Stomach smooth muscle (tissue), 2 donors: ENCODE measurements at regions not wholly inside any gene's neighbourhood (a gene's known extent, or its start where the extent isn't known, plus 50 kb on each side); places are given as distances from the start of the nearest gene placed in this dataset.
"Not testable (repeated sequence)": the region's sequence is repeated elsewhere in the genome, so short reads cannot be mapped to it uniquely, and the experiment has no call there.

ENCODE experiments used
- H3K27ac ChIP-seq: one replicate; pipeline ENCODE4 v1.7.0; 2013; ENCODE audit warnings: mild to moderate bottlenecking, low read length, inconsistent platforms
- H3K27me3 ChIP-seq, 2 donors: one replicate each; pipeline ENCODE4 v1.7.0; 2013; ENCODE audit warnings: low read length in 2 of 2; ENCODE audit not compliant: insufficient read depth in 2 of 2, control insufficient read depth in 1 of 2
- H3K36me3 ChIP-seq, 2 donors: one replicate each; pipeline ENCODE4 v1.7.0; 2013; ENCODE audit warnings: low read length in 2 of 2; ENCODE audit not compliant: control insufficient read depth in 2 of 2, insufficient read depth in 2 of 2
- H3K4me1 ChIP-seq: one replicate; pipeline ENCODE4 v1.7.0; 2013; ENCODE audit warnings: low read length; ENCODE audit not compliant: control insufficient read depth, insufficient read depth
- H3K4me3 ChIP-seq, 2 donors: one replicate each; pipeline ENCODE4 v1.7.0; 2013; ENCODE audit warnings: low read length in 2 of 2
- H3K9ac ChIP-seq, 2 donors: one replicate each; pipeline ENCODE4 v1.7.0; 2013; ENCODE audit warnings: low read length in 2 of 2, mild to moderate bottlenecking in 1 of 2
- H3K9me3 ChIP-seq, 2 donors: one replicate each; pipeline ENCODE4 v1.7.0; 2013; ENCODE audit warnings: low read length in 2 of 2; ENCODE audit not compliant: control insufficient read depth in 2 of 2
- donor health status: healthy.
- donor health status: Pancreatic carcinoma.

- Histone ChIP-seq H3K9ac (no peak overlapping the region), H3K27me3 (no peaks in the 10 kb centered on the region), H3K36me3 (no peaks in the 10 kb centered on the region), H3K4me1 (no peaks in the 10 kb centered on the region), H3K4me3 (no peak overlapping the region), H3K9me3 (no peaks in the 10 kb centered on the region), H3K27ac (no peak overlapping the region)
These were observed 132.4 kb upstream of the LPP start for GRCh38 chr3:188021502-188022040.

DNA sequence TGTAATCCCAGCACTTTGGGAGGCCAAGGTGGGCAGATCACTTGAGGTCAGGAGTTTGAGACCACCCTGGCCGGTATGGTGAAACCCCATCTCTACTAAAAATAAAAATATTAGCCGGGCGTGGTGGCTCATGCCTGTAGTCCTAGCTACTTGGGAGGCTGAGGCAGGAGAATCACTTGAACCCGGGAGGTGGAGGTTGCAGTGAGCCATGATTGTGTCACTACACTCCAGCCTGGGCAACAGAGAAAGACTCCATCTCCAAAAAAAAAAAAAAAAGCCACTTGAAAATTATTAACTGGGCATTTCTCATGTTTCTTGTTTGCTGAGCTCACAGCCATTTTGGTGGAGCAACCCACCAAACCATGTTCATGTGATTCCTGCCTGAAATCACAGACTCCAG is 131.1 kb upstream of the LPP start:
- H3K9ac ChIP-seq, H3K27ac ChIP-seq, H3K4me1 ChIP-seq, H3K4me3 ChIP-seq, H3K27me3 ChIP-seq, H3K36me3 ChIP-seq, H3K9me3 ChIP-seq: not testable (repeated sequence)

GRCh38 chr3:188025555-188025954 is 128.4 kb upstream of the LPP start:
- Histone ChIP-seq H3K27ac (no peak overlapping the region), H3K9ac (no peak overlapping the region), H3K36me3 (no peaks in the 10 kb centered on the region), H3K27me3 (no peaks in the 10 kb centered on the region), H3K4me1 (no peaks in the 10 kb centered on the region), H3K9me3 (no peaks in the 10 kb centered on the region), H3K4me3 (no peak overlapping the region)

DNA sequence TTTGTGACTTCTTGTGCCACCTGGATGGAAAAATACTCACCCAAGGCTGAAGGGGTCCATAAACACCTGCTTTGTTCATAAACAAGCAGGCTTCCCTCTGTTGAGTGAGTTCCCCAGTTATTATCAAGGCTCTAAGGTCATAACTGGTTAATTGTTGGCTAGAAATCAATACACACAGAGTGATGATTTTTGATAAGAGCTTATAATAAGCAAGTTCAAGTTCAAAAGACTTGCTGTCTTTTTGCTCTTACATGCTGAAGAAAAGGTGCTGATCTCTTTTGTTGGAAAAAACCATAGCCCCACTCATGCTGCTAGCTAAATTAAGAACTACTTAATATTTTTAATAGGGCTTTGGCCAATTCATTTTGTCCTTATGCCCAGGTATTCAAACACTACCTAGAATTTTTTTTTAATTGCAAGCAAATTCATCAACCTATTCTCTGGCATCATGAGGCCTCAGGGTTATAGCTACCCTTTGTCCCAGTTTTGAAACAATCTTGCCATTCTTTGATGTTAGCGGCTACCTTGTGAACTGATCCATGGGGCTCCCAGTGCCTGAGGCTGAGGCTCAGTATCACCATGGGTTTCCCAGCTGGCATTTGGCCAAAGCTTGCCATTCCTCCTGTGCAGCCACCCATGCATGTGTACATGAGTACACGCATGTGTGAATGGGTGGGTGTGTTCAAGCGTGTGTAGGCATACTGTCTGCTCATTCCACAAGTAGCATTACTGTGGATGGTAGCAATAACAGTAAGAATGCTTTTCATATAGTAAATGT is 127.6 kb upstream of the LPP start:
- no peaks in the 10 kb centered on the region for H3K36me3 ChIP-seq
- H3K27ac ChIP-seq = no peak overlapping the region

GRCh38 chr3:188031121-188031520 is 122.8 kb upstream of the LPP start:
- Histone ChIP-seq H3K36me3 (no peaks in the 10 kb centered on the region), H3K4me1 (no peaks in the 10 kb centered on the region), H3K27ac (no peak overlapping the region), H3K27me3 (no peaks in the 10 kb centered on the region), H3K9ac (no peak overlapping the region), H3K9me3 (no peaks in the 10 kb centered on the region), H3K4me3 (no peak overlapping the region)

More for the DNA sequence above, 127.6 kb upstream of the LPP start:
- Histone ChIP-seq H3K4me1 (no peaks in the 10 kb centered on the region), H3K4me3 (no peak overlapping the region), H3K9ac (no peak overlapping the region), H3K27me3 (no peaks in the 10 kb centered on the region), H3K9me3 (no peaks in the 10 kb centered on the region)

- H3K27ac ChIP-seq = no peak overlapping the region
- no peak overlapping the region for H3K4me3 ChIP-seq
- H3K27me3 ChIP-seq = no peaks in the 10 kb centered on the region
- H3K4me1 ChIP-seq = peaks cover 4% of the 10 kb centered on the region
- H3K36me3 ChIP-seq = no peaks in the 10 kb centered on the region
- H3K9ac ChIP-seq = no peak overlapping the region
- H3K9me3 ChIP-seq = no peaks in the 10 kb centered on the region
These were observed 119.0 kb upstream of the LPP start for GRCh38 chr3:188034989-188035388.

DNA sequence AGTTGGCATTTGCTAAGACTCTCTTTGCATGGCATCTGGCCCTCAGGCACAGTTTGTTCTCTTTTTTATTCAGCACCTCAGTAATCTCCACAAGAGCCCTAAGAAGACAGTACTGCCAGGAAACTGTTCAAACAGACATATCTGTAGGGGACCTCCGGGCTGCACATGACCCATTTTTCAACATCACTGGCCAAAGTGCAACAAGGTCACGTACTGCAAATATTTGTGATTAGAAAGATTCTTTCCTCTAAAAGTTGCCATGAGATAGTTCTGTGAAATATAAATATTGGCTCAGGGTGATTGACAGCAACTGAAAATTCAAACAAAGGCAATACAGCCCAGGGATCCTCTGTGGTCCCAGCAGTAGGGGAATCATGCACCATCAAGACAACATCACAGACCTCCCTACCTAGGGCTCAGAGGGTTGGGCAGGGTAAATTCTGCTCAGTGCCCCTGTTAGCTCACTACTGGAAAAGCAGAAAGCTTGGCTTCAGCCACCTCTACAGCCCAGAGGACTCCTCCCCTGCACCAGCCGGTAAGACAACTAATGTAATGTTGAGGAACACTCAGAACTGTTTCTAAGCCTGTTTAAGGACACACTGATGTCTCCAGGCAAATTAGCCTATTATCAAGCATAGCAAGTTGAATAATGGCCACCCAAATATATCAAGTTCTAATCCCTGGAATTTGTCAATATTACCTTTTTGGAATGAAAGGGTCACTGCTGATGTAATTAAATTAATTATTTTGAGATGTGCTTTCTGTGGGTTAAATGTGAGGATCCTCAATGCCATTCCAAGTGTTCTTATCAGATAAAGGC is 117.4 kb upstream of the LPP start:
- H3K27me3 ChIP-seq = no peaks in the 10 kb centered on the region
- no peak overlapping the region for H3K4me3 ChIP-seq
- H3K9ac ChIP-seq = no peak overlapping the region
- H3K27ac ChIP-seq = no peak overlapping the region
- H3K4me1 ChIP-seq = peaks cover 4% of the 10 kb centered on the region
- no peaks in the 10 kb centered on the region for H3K9me3 ChIP-seq
- no peaks in the 10 kb centered on the region for H3K36me3 ChIP-seq

GRCh38 chr3:188037195-188037718 is 116.7 kb upstream of the LPP start:
- H3K9me3 ChIP-seq = no peaks in the 10 kb centered on the region
- H3K27ac ChIP-seq = no peak overlapping the region
- no peak overlapping the region for H3K9ac ChIP-seq
- no peaks in the 10 kb centered on the region for H3K36me3 ChIP-seq
- no peaks in the 10 kb centered on the region for H3K27me3 ChIP-seq
- H3K4me3 ChIP-seq = peak overlapping the region in 1 of 2 donors; percentile 24
- H3K4me1 ChIP-seq = peaks cover 7% of the 10 kb centered on the region

GRCh38 chr3:188037965-188038581 is 115.9 kb upstream of the LPP start:
- no peak overlapping the region for H3K4me3 ChIP-seq
- no peaks in the 10 kb centered on the region for H3K36me3 ChIP-seq
- H3K27ac ChIP-seq = no peak overlapping the region
- H3K4me1 ChIP-seq = peaks cover 9% of the 10 kb centered on the region
- no peak overlapping the region for H3K9ac ChIP-seq
- H3K27me3 ChIP-seq = no peaks in the 10 kb centered on the region
- no peaks in the 10 kb centered on the region for H3K9me3 ChIP-seq

DNA sequence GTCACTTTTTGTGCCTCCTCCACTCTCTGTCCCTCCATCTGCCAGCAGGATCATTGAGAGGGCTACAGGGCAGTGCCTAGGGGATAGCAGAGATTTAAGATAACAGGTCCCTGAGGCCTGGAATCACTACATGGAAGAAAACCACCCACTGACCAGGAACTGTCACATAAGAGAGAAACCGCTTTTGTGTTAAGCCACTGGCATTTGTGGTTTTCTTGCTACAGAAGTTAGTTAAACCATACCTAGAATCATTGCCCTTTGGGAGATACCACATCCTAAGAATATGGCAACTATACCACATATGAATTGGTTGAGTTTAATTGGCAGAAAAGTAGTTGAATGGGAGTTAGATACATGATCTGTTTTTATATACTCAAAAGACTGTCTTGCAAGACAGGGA is 112.8 kb upstream of the LPP start:
- Histone ChIP-seq H3K4me3 (no peak overlapping the region), H3K4me1 (peaks cover 9% of the 10 kb centered on the region), H3K36me3 (no peaks in the 10 kb centered on the region), H3K27ac (no peak overlapping the region), H3K9ac (no peak overlapping the region), H3K27me3 (no peaks in the 10 kb centered on the region), H3K9me3 (no peaks in the 10 kb centered on the region)
